Type B pancreatic cell (in vitro differentiated cells): ENCODE measurements at regions not wholly inside any gene's neighbourhood (a gene's known extent, or its start where the extent isn't known, plus 50 kb on each side); places are given as distances from the start of the nearest gene placed in this dataset.

Experiments
- DNase-seq: peaks from one replicate; pipeline ENCODE4 v3.0.0; 2021; ENCODE audit warnings: mixed read lengths; ENCODE audit not compliant: unreplicated experiment; ENCODE audit errors: extremely low spot score
- H3K27ac Mint-ChIP-seq: 2 replicates; pipeline ENCODE4 v1.8.0; 2021; ENCODE audit warnings: mild to moderate bottlenecking, mixed read lengths
- H3K27me3 Mint-ChIP-seq: 2 replicates; pipeline ENCODE4 v1.8.0; 2021; ENCODE audit warnings: mixed read lengths
- H3K36me3 Mint-ChIP-seq: 2 replicates; pipeline ENCODE4 v1.8.0; 2021; ENCODE audit warnings: mixed read lengths
- H3K4me1 Mint-ChIP-seq: one replicate; pipeline ENCODE4 v1.8.0; 2021; ENCODE audit warnings: mixed read lengths; ENCODE audit not compliant: unreplicated experiment
- H3K4me3 Mint-ChIP-seq: 2 replicates; pipeline ENCODE4 v1.8.0; 2021; ENCODE audit warnings: mild to moderate bottlenecking, mixed read lengths
- H3K9me3 Mint-ChIP-seq: 2 replicates; pipeline ENCODE4 v1.8.0; 2021; ENCODE audit warnings: mixed read lengths
- CTCF ChIP-seq: fragments of 200-600 bp; sonication (generic); conservative IDR thresholded peaks from 2 replicates; pipeline ENCODE4 v1.5.0; 2021; ENCODE audit warnings: antibody characterized with exemption, mild to moderate bottlenecking

- no peaks in the 10 kb centered on the region for H3K9me3 Mint-ChIP-seq
- TF ChIP-seq CTCF = no peak
- no peak overlapping the region for H3K4me3 Mint-ChIP-seq
- H3K27ac Mint-ChIP-seq = no peak overlapping the region
- H3K36me3 Mint-ChIP-seq = no peaks in the 10 kb centered on the region
- peaks cover 3% of the 10 kb centered on the region for H3K27me3 Mint-ChIP-seq
- H3K4me1 Mint-ChIP-seq = peaks cover 3% of the 10 kb centered on the region
- no peak for DNase-seq
Measured at GRCh38 chr7:31413766-31414165, 73.2 kb upstream of the NEUROD6 start.

- no peak for DNase-seq
- H3K4me1 Mint-ChIP-seq = peaks cover 18% of the 10 kb centered on the region
- no peaks in the 10 kb centered on the region for H3K9me3 Mint-ChIP-seq
- TF ChIP-seq CTCF = no peak
- no peak overlapping the region for H3K27ac Mint-ChIP-seq
- no peak overlapping the region for H3K4me3 Mint-ChIP-seq
- H3K36me3 Mint-ChIP-seq = no peaks in the 10 kb centered on the region
- H3K27me3 Mint-ChIP-seq = peaks cover 3% of the 10 kb centered on the region
Measured at GRCh38 chr7:31416381-31416870, 75.9 kb upstream of the NEUROD6 start.

- Mint-ChIP-seq H3K27ac (no peak overlapping the region), H3K36me3 (no peaks in the 10 kb centered on the region), H3K4me1 (peaks cover 18% of the 10 kb centered on the region), H3K4me3 (no peak overlapping the region), H3K9me3 (no peaks in the 10 kb centered on the region), H3K27me3 (peaks cover 10% of the 10 kb centered on the region)
- no peak for TF ChIP-seq CTCF
- DNase-seq = no peak
Measured at GRCh38 chr7:31418928-31419327, 78.4 kb upstream of the NEUROD6 start.

DNA sequence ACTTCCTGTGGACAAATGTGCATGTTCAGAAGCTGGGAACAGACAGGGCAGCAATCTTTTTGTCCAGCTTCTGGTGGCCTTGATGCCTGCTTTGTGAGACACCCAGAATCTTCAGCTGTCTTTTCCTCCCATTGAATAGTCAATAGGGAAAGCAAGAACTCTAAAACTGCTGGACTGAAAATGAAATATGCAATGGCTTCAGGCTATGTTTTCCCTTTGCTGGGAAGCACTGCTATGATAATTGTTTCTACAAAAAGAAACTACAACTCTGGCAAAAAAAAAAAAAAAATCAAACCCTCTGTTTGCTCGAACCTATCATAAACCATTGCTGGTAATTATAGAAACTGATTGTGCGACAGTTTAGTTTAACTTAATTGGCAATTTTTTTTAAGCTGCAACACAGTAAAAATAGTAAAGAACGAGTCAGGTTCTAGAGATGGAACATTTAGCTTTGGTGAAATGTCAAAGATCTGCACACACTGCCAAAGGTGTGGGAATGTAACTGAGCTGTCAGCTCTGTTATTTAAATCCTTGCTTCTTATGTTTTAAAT is 79.1 kb upstream of the NEUROD6 start:
- H3K36me3 Mint-ChIP-seq = no peaks in the 10 kb centered on the region
- TF ChIP-seq CTCF = no peak
- peaks cover 10% of the 10 kb centered on the region for H3K27me3 Mint-ChIP-seq
- H3K4me3 Mint-ChIP-seq = no peak overlapping the region
- peaks cover 18% of the 10 kb centered on the region for H3K4me1 Mint-ChIP-seq
- H3K27ac Mint-ChIP-seq = no peak overlapping the region
- H3K9me3 Mint-ChIP-seq = no peaks in the 10 kb centered on the region
- DNase-seq = no peak

- no peak overlapping the region for H3K4me3 Mint-ChIP-seq
- no peak for TF ChIP-seq CTCF
- H3K4me1 Mint-ChIP-seq = peaks cover 18% of the 10 kb centered on the region
- no peaks in the 10 kb centered on the region for H3K9me3 Mint-ChIP-seq
- DNase-seq = no peak
- H3K27ac Mint-ChIP-seq = no peak overlapping the region
- H3K27me3 Mint-ChIP-seq = peaks cover 10% of the 10 kb centered on the region
- H3K36me3 Mint-ChIP-seq = no peaks in the 10 kb centered on the region
Measured at GRCh38 chr7:31420948-31421347, 80.4 kb upstream of the NEUROD6 start.

DNA sequence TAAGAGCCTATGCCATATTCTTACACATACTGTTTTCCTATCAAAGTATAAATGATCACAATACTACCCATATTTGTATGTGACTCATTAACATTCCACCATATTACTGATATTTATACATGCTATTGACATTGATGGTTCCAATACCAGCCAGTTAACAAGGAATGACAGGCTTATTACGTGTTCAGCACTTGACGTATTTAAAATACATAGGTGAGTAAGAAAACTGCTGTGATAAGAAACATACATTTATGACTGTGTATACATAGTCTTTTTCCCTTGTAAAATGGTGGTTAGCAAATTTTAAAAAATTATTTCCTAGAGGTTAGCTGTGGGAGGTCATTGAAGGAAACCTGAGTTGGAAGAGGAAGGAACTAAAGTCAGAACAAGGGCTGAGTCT is 81.1 kb upstream of the NEUROD6 start:
- no peak for DNase-seq
- Mint-ChIP-seq H3K9me3 (no peaks in the 10 kb centered on the region), H3K4me1 (peaks cover 18% of the 10 kb centered on the region), H3K27ac (no peak overlapping the region), H3K4me3 (no peak overlapping the region), H3K27me3 (peaks cover 10% of the 10 kb centered on the region), H3K36me3 (no peaks in the 10 kb centered on the region)
- TF ChIP-seq CTCF = no peak
